Upper lobe of left lung (tissue), 6 donors: ENCODE measurements at regions not wholly inside any gene's neighbourhood (a gene's known extent, or its start where the extent isn't known, plus 50 kb on each side); places are given as distances from the start of the nearest gene placed in this dataset.

ENCODE experiments used
- ATAC-seq, 2 donors: fragments of 200-7000 bp; cut with Tn5 transposase; one replicate each; pipeline ENCODE4 v1.9.1; 2022; ENCODE audit warnings: mild to moderate bottlenecking in 2 of 2, moderate library complexity in 2 of 2; ENCODE audit not compliant: low FRiP score in 2 of 2
- DNase-seq, 2 donors: peaks; one replicate each; pipeline ENCODE4 v3.0.0-alpha.2; 2019 to 2020
- H3K27ac ChIP-seq, 4 donors: fragments of 200-600 bp; sonication (generic); one replicate each; pipeline ENCODE4 v1.5.1; 2016 to 2019
- H3K27me3 ChIP-seq, 4 donors: fragments of 200-600 bp; sonication (generic); one replicate each; pipeline ENCODE4 v1.5.1; 2017 to 2019
- H3K36me3 ChIP-seq, 4 donors: fragments of 200-600 bp; sonication (generic); one replicate each; pipeline ENCODE4 v1.5.1; 2016 to 2019
- H3K4me1 ChIP-seq, 4 donors: fragments of 200-600 bp; sonication (generic); one replicate each; pipeline ENCODE4 v1.5.1; 2018 to 2019
- H3K4me3 ChIP-seq, 4 donors: fragments of 200-600 bp; sonication (generic); one replicate each; pipeline ENCODE4 v1.5.1; 2017 to 2019; ENCODE audit warnings: mild to moderate bottlenecking in 2 of 4, moderate library complexity in 1 of 4
- H3K9me3 ChIP-seq, 4 donors: fragments of 200-600 bp; sonication (generic); one replicate each; pipeline ENCODE4 v1.5.1; 2018 to 2019
- EP300 ChIP-seq, 4 donors: sonication (generic); formaldehyde crosslinking; IDR thresholded peaks; one replicate each; pipeline ENCODE4 v1.5.1; 2017; ENCODE audit warnings: antibody characterized with exemption in 4 of 4, control low read depth in 2 of 4
- POLR2A ChIP-seq, 4 donors: fragments of 450-650 bp; IDR thresholded peaks; one replicate each; pipeline ENCODE4 v1.5.1; 2016 to 2017; ENCODE audit warnings: antibody characterized with exemption in 4 of 4, mild to moderate bottlenecking in 2 of 4
- POLR2AphosphoS5 ChIP-seq, 2 donors: sonication (generic); formaldehyde crosslinking; IDR thresholded peaks; one replicate each; pipeline ENCODE4 v1.5.1; 2017; ENCODE audit warnings: antibody characterized with exemption in 2 of 2
- WGBS, 2 donors: methylation state at CpG; one replicate each; pipeline ENCODE4 v1.1.5; 2017 to 2018; 5-methylcytosine and 5-hydroxymethylcytosine counted together
- TF ChIP-seq, protein P1 (sequence below), 6 experiments: fragments of 450-650 bp in 4 of 6; fragments of 200-600 bp in 2 of 6; sonication (generic) in 2 of 6; IDR thresholded peaks; one replicate each; pipeline ENCODE4 v1.5.1; 2016 to 2019; ENCODE audit warnings: antibody characterized with exemption in 6 of 6
- donor health status: DM: no; HTN: no; CAD: no; lungs with moderate emphysema.
- donor health status: DM: no; HTN: yes; CAD: no; lungs with severe emphysema.

DNA sequence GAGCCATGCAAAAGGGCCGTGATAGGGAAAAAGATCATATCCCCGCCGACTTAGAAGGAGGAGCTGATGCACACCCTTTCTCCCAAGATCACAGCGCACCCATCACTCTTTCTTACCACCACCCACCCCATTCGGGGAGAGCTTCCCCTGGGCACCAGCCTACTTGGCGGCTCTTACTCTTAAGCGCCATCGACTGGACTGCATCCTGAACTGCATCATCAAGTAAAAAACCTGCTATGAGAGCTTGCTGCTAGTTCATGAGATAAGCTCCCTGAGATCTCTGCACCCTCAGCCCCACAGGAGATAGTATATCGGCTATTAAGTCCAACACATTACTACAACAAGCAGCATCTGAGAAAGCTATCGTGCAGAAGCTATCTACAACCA is 125.1 kb downstream of the BARHL2 start:
- WGBS, 2 donors: 66 to 68% methylated on average over 10 of the region's 10 CpGs
- no peak for ATAC-seq

DNA sequence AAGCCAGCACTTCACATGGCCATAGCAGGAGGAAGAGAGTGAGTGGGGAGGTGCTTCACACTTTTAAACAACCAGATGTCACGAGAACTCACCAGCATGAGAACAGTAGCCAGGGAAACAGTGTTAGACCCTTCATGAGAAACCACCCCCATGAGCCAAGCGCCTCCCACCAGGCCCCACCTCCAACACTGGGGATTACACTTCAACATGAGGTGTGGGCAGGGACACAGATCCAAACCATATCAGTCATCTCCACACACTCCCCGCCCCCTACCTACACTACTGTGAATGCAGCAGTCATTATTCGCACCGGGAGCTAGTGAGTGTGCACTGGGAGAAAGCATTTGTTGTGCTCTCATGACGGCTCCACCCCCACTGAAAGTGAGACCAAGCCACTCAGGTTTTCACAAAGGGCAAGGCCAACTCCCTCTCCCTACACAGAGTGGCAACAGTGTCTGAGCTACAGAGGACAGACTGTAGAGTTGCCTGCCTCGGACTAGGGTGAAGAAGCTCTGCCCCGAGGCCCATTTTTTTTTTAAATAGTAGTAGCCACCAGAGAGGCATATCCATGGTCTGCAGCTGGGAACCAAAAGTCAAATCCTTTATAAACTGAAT is 125.6 kb downstream of the BARHL2 start:
- WGBS, 2 donors: 69 to 78% methylated on average over 8 of the region's 8 CpGs
- H3K36me3 ChIP-seq: no peaks in the 10 kb centered on the region
- peaks cover 0 to 5% (median 1%) of the 10 kb centered on the region in 4 donors for H3K9me3 ChIP-seq
- ATAC-seq: no peak
- no peak overlapping the region for H3K27ac ChIP-seq
- H3K27me3 ChIP-seq: no peaks in the 10 kb centered on the region
- no peaks in the 10 kb centered on the region for H3K4me1 ChIP-seq
- H3K4me3 ChIP-seq: no peak overlapping the region
- DNase-seq: no peak
- TF ChIP-seq POLR2AphosphoS5 (IDR thresholded peaks at IDR 0.05) (no peak), POLR2A (IDR thresholded peaks at IDR 0.05) (no peak), EP300 (IDR thresholded peaks at IDR 0.05) (no peak)
- TF ChIP-seq, protein P1, sequence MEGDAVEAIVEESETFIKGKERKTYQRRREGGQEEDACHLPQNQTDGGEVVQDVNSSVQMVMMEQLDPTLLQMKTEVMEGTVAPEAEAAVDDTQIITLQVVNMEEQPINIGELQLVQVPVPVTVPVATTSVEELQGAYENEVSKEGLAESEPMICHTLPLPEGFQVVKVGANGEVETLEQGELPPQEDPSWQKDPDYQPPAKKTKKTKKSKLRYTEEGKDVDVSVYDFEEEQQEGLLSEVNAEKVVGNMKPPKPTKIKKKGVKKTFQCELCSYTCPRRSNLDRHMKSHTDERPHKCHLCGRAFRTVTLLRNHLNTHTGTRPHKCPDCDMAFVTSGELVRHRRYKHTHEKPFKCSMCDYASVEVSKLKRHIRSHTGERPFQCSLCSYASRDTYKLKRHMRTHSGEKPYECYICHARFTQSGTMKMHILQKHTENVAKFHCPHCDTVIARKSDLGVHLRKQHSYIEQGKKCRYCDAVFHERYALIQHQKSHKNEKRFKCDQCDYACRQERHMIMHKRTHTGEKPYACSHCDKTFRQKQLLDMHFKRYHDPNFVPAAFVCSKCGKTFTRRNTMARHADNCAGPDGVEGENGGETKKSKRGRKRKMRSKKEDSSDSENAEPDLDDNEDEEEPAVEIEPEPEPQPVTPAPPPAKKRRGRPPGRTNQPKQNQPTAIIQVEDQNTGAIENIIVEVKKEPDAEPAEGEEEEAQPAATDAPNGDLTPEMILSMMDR (IDR thresholded peaks at IDR 0.05): no peak

More for the DNA sequence above, 125.1 kb downstream of the BARHL2 start:
- Histone ChIP-seq H3K4me3 (no peak overlapping the region), H3K9me3 (peaks cover 0 to 10% (median 5%) of the 10 kb centered on the region in 4 donors), H3K27ac (no peak overlapping the region), H3K4me1 (no peaks in the 10 kb centered on the region), H3K36me3 (no peaks in the 10 kb centered on the region), H3K27me3 (no peaks in the 10 kb centered on the region)
- TF ChIP-seq, protein P1 (IDR thresholded peaks at IDR 0.05): no peak
- TF ChIP-seq POLR2AphosphoS5 (IDR thresholded peaks at IDR 0.05) (no peak), EP300 (IDR thresholded peaks at IDR 0.05) (no peak), POLR2A (IDR thresholded peaks at IDR 0.05) (no peak)
- DNase-seq: no peak

- Histone ChIP-seq H3K9me3 (no peaks in the 10 kb centered on the region), H3K27ac (no peak overlapping the region), H3K4me3 (no peak overlapping the region), H3K4me1 (no peaks in the 10 kb centered on the region), H3K36me3 (no peaks in the 10 kb centered on the region), H3K27me3 (no peaks in the 10 kb centered on the region)
- no peak for ATAC-seq
- TF ChIP-seq, protein P1 (IDR thresholded peaks at IDR 0.05): no peak
- no peak for TF ChIP-seq POLR2A (IDR thresholded peaks at IDR 0.05)
- TF ChIP-seq EP300 (IDR thresholded peaks at IDR 0.05): no peak
- no peak for TF ChIP-seq POLR2AphosphoS5 (IDR thresholded peaks at IDR 0.05)
- DNase-seq: no peak
- 42 to 58% methylated on average over 3 of the region's 3 CpGs for WGBS, 2 donors
Measured at GRCh38 chr1:90580176-90580575, 136.9 kb downstream of the BARHL2 start.

- Histone ChIP-seq H3K27ac (no peak overlapping the region), H3K27me3 (no peaks in the 10 kb centered on the region), H3K36me3 (no peaks in the 10 kb centered on the region), H3K4me3 (no peak overlapping the region), H3K4me1 (no peaks in the 10 kb centered on the region), H3K9me3 (no peaks in the 10 kb centered on the region)
- ATAC-seq (peak in 1 of 2 donors; percentile 53), DNase-seq (no peak)
- 44 to 52% methylated on average over 3 of the region's 3 CpGs for WGBS, 2 donors
- TF ChIP-seq, protein P1 (IDR thresholded peaks at IDR 0.05): peak; percentile 21 to 50 (median 41)
- no peak for TF ChIP-seq POLR2A (IDR thresholded peaks at IDR 0.05)
Measured at GRCh38 chr1:90579212-90579802, 137.8 kb downstream of the BARHL2 start.
